ENCODE measurements at regions not wholly inside any gene's neighbourhood (a gene's known extent, or its start where the extent isn't known, plus 50 kb on each side); places are given as distances from the start of the nearest gene placed in this dataset.

- no peak overlapping the region for H2AFZ ChIP-seq (ENCODE audit: low read depth, low read length)
- H3K27ac ChIP-seq (ENCODE audit: low read length) = no peak overlapping the region
- H3K9me2 ChIP-seq (ENCODE audit: insufficient read depth, low read length) = no peaks in the 10 kb centered on the region
- no peaks in the 10 kb centered on the region for H3F3A ChIP-seq (ENCODE audit: insufficient read depth, low read length, poor library complexity, severe bottlenecking)
- TF ChIP-seq POLR2AphosphoS5 (IDR thresholded peaks at IDR 0.05) (no peak), EZH2 (IDR thresholded peaks at IDR 0.05; ENCODE audit: borderline replicate concordance, insufficient read depth, low read length, poor library complexity, severe bottlenecking) (no peak), MXI1 (conservative IDR thresholded peaks at IDR 0.05; ENCODE audit: poor library complexity, severe bottlenecking) (no peak), EP300 (conservative IDR thresholded peaks at IDR 0.05; ENCODE audit: poor library complexity, severe bottlenecking) (no peak), SMC3 (conservative IDR thresholded peaks at IDR 0.05; ENCODE audit: poor library complexity) (no peak), RAD21 (conservative IDR thresholded peaks at IDR 0.05) (no peak), REST (IDR thresholded peaks at IDR 0.05; ENCODE audit: borderline replicate concordance) (no peak), TAF1 (IDR thresholded peaks at IDR 0.05; ENCODE audit: low read depth) (no peak)
- H4K20me1 ChIP-seq (ENCODE audit: insufficient read depth) = no peaks in the 10 kb centered on the region
- H3K79me2 ChIP-seq (replicated peaks; ENCODE audit: insufficient read depth, low read length) = no peaks in the 10 kb centered on the region
- H3K27me3 ChIP-seq (ENCODE audit: insufficient read depth, low read depth, low read length) = no peaks in the 10 kb centered on the region
- no peaks in the 10 kb centered on the region for H3K9me3 ChIP-seq (ENCODE audit: low read length)
- H3K36me3 ChIP-seq (ENCODE audit: insufficient read depth, low read length) = no peaks in the 10 kb centered on the region
- H3K4me2 ChIP-seq (ENCODE audit: low read length) = no peak overlapping the region
- H3K4me3 ChIP-seq (ENCODE audit: low read length) = no peak overlapping the region
- no peak overlapping the region for H3K9ac ChIP-seq (ENCODE audit: low read length)
Measured at GRCh38 chr5:116632890-116633289, 58.3 kb upstream of the SEMA6A start.

GRCh38 chr5:116631147-116631546 is 56.5 kb upstream of the SEMA6A start:
- no peaks in the 10 kb centered on the region for H4K20me1 ChIP-seq (ENCODE audit: insufficient read depth)
- H3K9ac ChIP-seq (ENCODE audit: low read length) = no peak overlapping the region
- no peaks in the 10 kb centered on the region for H3K27me3 ChIP-seq (ENCODE audit: insufficient read depth, low read depth, low read length)
- H3K27ac ChIP-seq (ENCODE audit: low read length) = no peak overlapping the region
- H3K4me3 ChIP-seq (ENCODE audit: low read length) = no peak overlapping the region
- no peaks in the 10 kb centered on the region for H3K36me3 ChIP-seq (ENCODE audit: insufficient read depth, low read length)
- H3K79me2 ChIP-seq (replicated peaks; ENCODE audit: insufficient read depth, low read length) = no peaks in the 10 kb centered on the region
- TF ChIP-seq REST (IDR thresholded peaks at IDR 0.05; ENCODE audit: borderline replicate concordance) (no peak), POLR2AphosphoS5 (IDR thresholded peaks at IDR 0.05) (no peak), TAF1 (IDR thresholded peaks at IDR 0.05; ENCODE audit: low read depth) (no peak), MXI1 (conservative IDR thresholded peaks at IDR 0.05; ENCODE audit: poor library complexity, severe bottlenecking) (no peak), SMC3 (conservative IDR thresholded peaks at IDR 0.05; ENCODE audit: poor library complexity) (no peak), CTCF (IDR thresholded peaks at IDR 0.05; ENCODE audit: poor library complexity, severe bottlenecking) (no peak), EP300 (conservative IDR thresholded peaks at IDR 0.05; ENCODE audit: poor library complexity, severe bottlenecking) (no peak), EZH2 (IDR thresholded peaks at IDR 0.05; ENCODE audit: borderline replicate concordance, insufficient read depth, low read length, poor library complexity, severe bottlenecking) (no peak), RAD21 (conservative IDR thresholded peaks at IDR 0.05) (no peak)
- H3K9me2 ChIP-seq (ENCODE audit: insufficient read depth, low read length) = no peaks in the 10 kb centered on the region
- H3K9me3 ChIP-seq (ENCODE audit: low read length) = no peaks in the 10 kb centered on the region
- no peaks in the 10 kb centered on the region for H3F3A ChIP-seq (ENCODE audit: insufficient read depth, low read length, poor library complexity, severe bottlenecking)
- no peak overlapping the region for H2AFZ ChIP-seq (ENCODE audit: low read depth, low read length)
- no peak overlapping the region for H3K4me2 ChIP-seq (ENCODE audit: low read length)
